ENCODE measurements at regions not wholly inside any gene's neighbourhood (a gene's known extent, or its start where the extent isn't known, plus 50 kb on each side); places are given as distances from the start of the nearest gene placed in this dataset.
A peak's percentile ranks its signal among the peaks of the same experiment; 100 is the strongest.

- TF ChIP-seq TEAD4 (IDR thresholded peaks at IDR 0.05; ENCODE audit: borderline replicate concordance, insufficient read depth) (no peak), CTCF (IDR thresholded peaks at IDR 0.05) (no peak), FOXM1 (IDR thresholded peaks at IDR 0.05; ENCODE audit: low read depth) (no peak), SIN3A (IDR thresholded peaks at IDR 0.05; ENCODE audit: borderline replicate concordance, low read depth, low read length) (no peak), PBX3 (IDR thresholded peaks at IDR 0.05) (no peak), RCOR1 (IDR thresholded peaks at IDR 0.05; ENCODE audit: low read length) (no peak), POLR2AphosphoS5 (IDR thresholded peaks at IDR 0.05; ENCODE audit: low read depth, low read length) (no peak), YY1 (IDR thresholded peaks at IDR 0.05; ENCODE audit: low read depth) (no peak), RFX5 (IDR thresholded peaks at IDR 0.05; ENCODE audit: low read length) (no peak), TAF1 (IDR thresholded peaks at IDR 0.05; ENCODE audit: borderline replicate concordance, low read depth, low read length) (no peak), MXI1 (IDR thresholded peaks at IDR 0.05; ENCODE audit: low read depth, low read length) (no peak), JUND (IDR thresholded peaks at IDR 0.05) (0 out of 2 replicates have a peak, but pooled peaks have one; percentile 21), NFIC (IDR thresholded peaks at IDR 0.05; ENCODE audit: borderline replicate concordance) (no peak)
Observed at GRCh38 chr7:41005374-41005901, 697.5 kb downstream of the INHBA start.

All from SK-N-SH (cell line).